IMR-90 (cell line): ENCODE measurements at regions not wholly inside any gene's neighbourhood (a gene's known extent, or its start where the extent isn't known, plus 50 kb on each side); places are given as distances from the start of the nearest gene placed in this dataset.

Source experiments
- ATAC-seq: fragments of 200-7000 bp; cut with Tn5 transposase; 2 replicates; pipeline ENCODE4 v1.9.1; 2020; ENCODE audit warnings: low read depth, mild to moderate bottlenecking, moderate library complexity
- BruUV-seq: library from RNA; stranded (reverse); fragments of 400-500 nt; replicated peaks from 2 replicates; lab custom pipeline; 2021; lab: Mats Ljungman, UMichigan
- CTCF ChIA-PET: fragments of 300-600 bp; formaldehyde crosslinking; extraction: SDS; loops from one replicate; lab custom pipeline; 2021; ENCODE audit warnings: antibody characterized with exemption; lab: Yijun Ruan, JAX
- POLR2A ChIA-PET: fragments of 300-600 bp; sonication (Branson Sonifier 250); formaldehyde crosslinking; loops from one replicate; lab custom pipeline; 2022; ENCODE audit warnings: antibody characterized with exemption; ENCODE audit not compliant: unreplicated experiment; lab: Charles Lee
- DNase-seq: peaks from one replicate; pipeline ENCODE4 v3.0.0; 2013
- H2AFZ ChIP-seq: replicated peaks from 2 replicates; pipeline ENCODE3; 2013; ENCODE audit warnings: low read length, mild to moderate bottlenecking; ENCODE audit not compliant: poor library complexity
- H2AK5ac ChIP-seq: 2 replicates; pipeline ENCODE4 v1.6.1; 2013; ENCODE audit warnings: low read depth, low read length, inconsistent platforms
- H2AK9ac ChIP-seq: replicated peaks from 2 replicates; pipeline ENCODE3; 2013; ENCODE audit warnings: mild to moderate bottlenecking, low read depth, low read length, moderate library complexity; ENCODE audit not compliant: poor library complexity
- H2BK120ac ChIP-seq: 2 replicates; pipeline ENCODE4 v1.6.1; 2013; ENCODE audit warnings: low read depth, low read length, inconsistent platforms
- H2BK15ac ChIP-seq: 3 replicates; pipeline ENCODE4 v1.6.1; 2013; ENCODE audit warnings: low read depth, low read length, inconsistent platforms
- H2BK20ac ChIP-seq: 2 replicates; pipeline ENCODE4 v1.6.1; 2013; ENCODE audit warnings: low read depth, mild to moderate bottlenecking, inconsistent platforms, low read length, moderate library complexity
- H2BK5ac ChIP-seq: 2 replicates; pipeline ENCODE4 v1.6.1; 2013; ENCODE audit warnings: mild to moderate bottlenecking, low read depth, low read length, inconsistent platforms; ENCODE audit not compliant: poor library complexity, severe bottlenecking
- H3K14ac ChIP-seq: replicated peaks from 2 replicates; pipeline ENCODE4 v1.6.1; 2013; ENCODE audit warnings: low read depth, low read length, inconsistent platforms
- H3K18ac ChIP-seq: 2 replicates; pipeline ENCODE4 v1.6.1; 2013; ENCODE audit warnings: low read depth, low read length, control low read depth
- H3K23ac ChIP-seq: 2 replicates; pipeline ENCODE4 v1.6.1; 2013; ENCODE audit warnings: low read depth, low read length, inconsistent platforms
- H3K27ac ChIP-seq: 2 replicates; pipeline ENCODE4 v1.5.1; 2013; ENCODE audit warnings: mild to moderate bottlenecking, control low read depth, low read length; ENCODE audit not compliant: insufficient read depth
- H3K27me3 ChIP-seq: 2 replicates; pipeline ENCODE4 v1.6.1; 2013; ENCODE audit warnings: low read length; ENCODE audit not compliant: control insufficient read depth, insufficient read depth
- H3K36me3 ChIP-seq: 2 replicates; pipeline ENCODE4 v1.6.1; 2013; ENCODE audit warnings: low read length, mixed read lengths; ENCODE audit not compliant: control insufficient read depth, insufficient read depth
- H3K4ac ChIP-seq: 2 replicates; pipeline ENCODE4 v1.6.1; 2013; ENCODE audit warnings: low read depth, low read length, inconsistent platforms
- H3K4me1 ChIP-seq: 2 replicates; pipeline ENCODE4 v1.6.1; 2013; ENCODE audit warnings: low read length, mixed read lengths; ENCODE audit not compliant: control insufficient read depth, insufficient read depth
- H3K4me2 ChIP-seq: 2 replicates; pipeline ENCODE4 v1.6.1; 2013; ENCODE audit warnings: low read depth, mild to moderate bottlenecking, control low read depth, low read length, moderate library complexity
- H3K4me3 ChIP-seq: 2 replicates; pipeline ENCODE4 v1.5.1; 2013; ENCODE audit warnings: low read depth, mild to moderate bottlenecking, control low read depth, low read length, moderate library complexity; ENCODE audit not compliant: insufficient read depth
- H3K56ac ChIP-seq: 2 replicates; pipeline ENCODE4 v1.6.1; 2013; ENCODE audit warnings: low read length, inconsistent platforms; ENCODE audit not compliant: insufficient read depth; ENCODE audit errors: extremely low read depth
- H3K79me1 ChIP-seq, 2 experiments: 2 replicates each; pipeline ENCODE4 v1.6.1; 2013; ENCODE audit warnings: low read length in 2 of 2, inconsistent platforms in 1 of 2, low read depth in 1 of 2
- H3K9ac ChIP-seq: 2 replicates; pipeline ENCODE4 v1.6.1; 2013; ENCODE audit warnings: low read depth, low read length, control low read depth
- H3K9me1 ChIP-seq: 2 replicates; pipeline ENCODE4 v1.6.1; 2013; ENCODE audit warnings: low read length, inconsistent platforms; ENCODE audit not compliant: insufficient read depth
- H3K9me3 ChIP-seq: 2 replicates; pipeline ENCODE4 v1.6.1; 2013; ENCODE audit warnings: low read length; ENCODE audit not compliant: control insufficient read depth, insufficient read depth
- H4K20me1 ChIP-seq: 2 replicates; pipeline ENCODE4 v1.6.1; 2013; ENCODE audit warnings: low read length, inconsistent platforms; ENCODE audit not compliant: insufficient read depth
- H4K5ac ChIP-seq: 2 replicates; pipeline ENCODE4 v1.6.1; 2013; ENCODE audit warnings: mild to moderate bottlenecking, low read depth, low read length, control low read depth
- H4K8ac ChIP-seq, 2 experiments: 2 replicates each; pipeline ENCODE4 v1.6.1; 2013; ENCODE audit warnings: low read depth in 2 of 2, low read length in 2 of 2, control low read depth in 1 of 2, inconsistent platforms in 1 of 2
- H4K91ac ChIP-seq: 2 replicates; pipeline ENCODE4 v1.6.1; 2013; ENCODE audit warnings: low read depth, low read length, inconsistent platforms; ENCODE audit not compliant: insufficient read depth
- BHLHE40 ChIP-seq: fragments of 150-350 bp; IDR thresholded peaks from 2 replicates; pipeline ENCODE4 v1.6.1; 2016; ENCODE audit warnings: mild to moderate bottlenecking, low read depth, low read length
- CEBPB ChIP-seq: IDR thresholded peaks from 2 replicates; pipeline ENCODE4 v1.6.1; 2012; ENCODE audit warnings: low read depth, low read length, improper control_type of control experiment
- CHD1 ChIP-seq: IDR thresholded peaks from 2 replicates; pipeline ENCODE4 v1.6.1; 2012; ENCODE audit warnings: low read depth, low read length, improper control_type of control experiment
- CTCF ChIP-seq: conservative IDR thresholded peaks from 2 replicates; pipeline ENCODE4 v1.5.1; 2012; ENCODE audit warnings: mild to moderate bottlenecking, low read depth, low read length, improper control_type of control experiment
- FOS ChIP-seq: fragments of 150-350 bp; IDR thresholded peaks from 2 replicates; pipeline ENCODE4 v1.6.1; 2016; ENCODE audit warnings: low read depth, low read length
- MXI1 ChIP-seq: IDR thresholded peaks from 2 replicates; pipeline ENCODE4 v1.6.1; 2012; ENCODE audit warnings: low read depth, mild to moderate bottlenecking, low read length, moderate library complexity, borderline replicate concordance
- RCOR1 ChIP-seq: IDR thresholded peaks from 2 replicates; pipeline ENCODE4 v1.6.1; 2012; ENCODE audit warnings: mild to moderate bottlenecking, low read length, improper control_type of control experiment; ENCODE audit not compliant: insufficient replicate concordance
- RFX5 ChIP-seq: IDR thresholded peaks from 2 replicates; pipeline ENCODE4 v1.8.0; 2012; ENCODE audit warnings: low read depth, mild to moderate bottlenecking, low read length, moderate library complexity
- SMC3 ChIP-seq: fragments of 150-350 bp; IDR thresholded peaks from 2 replicates; pipeline ENCODE4 v1.6.1; 2016; ENCODE audit warnings: low read depth, mild to moderate bottlenecking, antibody characterized with exemption, low read length, moderate library complexity
- dilution Hi-C: fragments of 300-500 bp; cut with HindIII; formaldehyde crosslinking; loops from one replicate; pipeline ENCODE4 v1.14.3; 2018; ENCODE audit warnings: low sequenced_read_pairs; ENCODE audit not compliant: unreplicated experiment
- in situ Hi-C: fragments of 300-500 bp; cut with MboI; formaldehyde crosslinking; loops from 3 replicates; pipeline ENCODE4 v1.14.3; 2019; ENCODE audit warnings: low sequenced_read_pairs, inconsistent platforms, mixed read lengths
- intact Hi-C: fragments of 100-400 bp; cut with micrococcal nuclease; formaldehyde crosslinking; loops from 2 replicates; pipeline ENCODE4 v1.10.0; 2022

- in situ Hi-C loops = no loop called here
- dilution Hi-C loops = no loop called here
Observed at GRCh38 chr2:139550873-139551272, 770.7 kb upstream of the NXPH2 start.

More at GRCh38 chr2:139550873-139551272, 770.7 kb upstream of the NXPH2 start:
- Histone ChIP-seq H3K9ac (no peak overlapping the region), H3K27me3 (no peaks in the 10 kb centered on the region), H3K9me3 (peaks cover 4% of the 10 kb centered on the region; the same call in 1 of the 2 replicates), H3K18ac (no peak overlapping the region), H3K79me1 (no peaks in the 10 kb centered on the region), H4K91ac (no peak overlapping the region), H3K14ac (no peak overlapping the region), H2AK5ac (no peak overlapping the region), H2BK20ac (no peak overlapping the region), H3K56ac (no peak overlapping the region), H2BK5ac (no peak overlapping the region), H3K36me3 (no peaks in the 10 kb centered on the region), H4K20me1 (no peaks in the 10 kb centered on the region), H4K8ac (no peak overlapping the region), H3K4ac (no peak overlapping the region), H4K5ac (no peak overlapping the region), H3K27ac (no peak overlapping the region), H3K4me1 (no peaks in the 10 kb centered on the region), H3K4me2 (no peak overlapping the region), H2AK9ac (no peak overlapping the region), H2BK15ac (no peak overlapping the region), H3K9me1 (no peaks in the 10 kb centered on the region), H3K23ac (no peak overlapping the region), H2AFZ (no peak overlapping the region), H2BK120ac (no peak overlapping the region), H3K4me3 (no peak overlapping the region)
- ChIA-PET POLR2A (no interaction called here), CTCF (no interaction called here)
- BruUV-seq = no TSS peak
- TF ChIP-seq RCOR1 (no peak), BHLHE40 (no peak), CTCF (no peak), MXI1 (no peak), SMC3 (no peak), CEBPB (no peak), CHD1 (no peak), RFX5 (no peak), FOS (no peak)
- intact Hi-C loops = no loop called here
- ATAC-seq = no peak
- DNase-seq = no peak
